T-helper 2 cell (primary cell): ENCODE measurements at regions not wholly inside any gene's neighbourhood (a gene's known extent, or its start where the extent isn't known, plus 50 kb on each side); places are given as distances from the start of the nearest gene placed in this dataset.

Source experiments
- DNase-seq, 5 experiments: peaks; one replicate each; pipeline versions ENCODE4 v3.0.0 to v3.0.0-alpha.2; 2012 to 2022

DNA sequence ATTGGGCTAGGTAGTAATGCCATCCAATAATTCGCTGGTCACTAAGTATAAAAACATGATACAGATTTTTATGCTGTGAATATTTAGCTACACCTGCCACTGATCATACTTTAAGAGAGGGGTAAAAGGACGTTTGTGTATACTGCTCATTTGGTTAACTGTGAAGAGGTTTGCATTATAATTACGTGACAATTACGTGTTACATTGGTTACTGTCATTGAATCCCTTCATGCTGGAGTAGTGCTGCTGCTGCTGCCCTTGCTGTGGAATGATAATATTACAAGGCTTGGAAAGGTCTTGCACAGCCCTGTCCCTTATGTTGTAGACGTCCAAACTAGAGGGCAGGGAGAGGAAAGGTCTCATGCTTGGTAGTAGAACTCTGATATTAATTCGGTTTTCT, 312.2 kb upstream of the ATP2B1 start:
- no peak for DNase-seq

DNA sequence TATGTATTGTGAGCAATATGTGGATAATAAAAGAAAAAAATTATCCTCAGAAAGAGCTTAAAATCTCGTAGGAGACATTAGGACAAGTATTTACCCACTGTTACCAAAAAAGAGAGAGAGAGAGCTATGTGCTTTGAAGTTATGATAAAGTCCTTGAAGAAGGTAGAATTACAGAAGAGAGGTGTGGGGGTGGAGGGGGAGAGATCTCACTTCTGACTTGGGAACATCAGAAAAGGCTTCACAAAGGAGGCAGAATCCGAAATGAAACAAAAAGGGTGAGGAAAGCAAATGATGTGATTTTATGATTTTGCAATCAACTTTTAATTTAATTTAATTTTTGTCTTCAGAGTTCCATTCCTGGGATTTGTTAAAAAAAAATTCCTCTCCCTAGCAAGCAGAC, 311.8 kb upstream of the ATP2B1 start:
- DNase-seq: no peak

DNA sequence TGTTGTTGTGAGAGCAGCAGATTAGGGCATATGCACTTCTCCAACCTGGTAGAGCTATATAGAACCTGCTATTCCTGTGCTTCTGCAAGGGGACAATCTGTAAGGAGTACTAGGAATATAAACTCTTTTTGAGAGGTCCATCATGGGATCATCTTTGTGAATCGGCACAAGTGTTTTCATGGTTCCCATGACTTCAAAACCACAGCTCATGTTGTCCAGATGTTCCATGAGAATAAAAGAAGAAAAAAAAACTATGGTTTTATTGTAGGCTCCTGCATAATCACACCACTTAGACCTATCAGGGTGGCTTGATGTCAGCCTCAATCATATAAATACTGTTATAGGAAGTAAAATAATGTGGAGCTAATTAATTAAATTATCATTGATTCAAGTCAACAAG, 311.4 kb upstream of the ATP2B1 start:
- DNase-seq: no peak

DNA sequence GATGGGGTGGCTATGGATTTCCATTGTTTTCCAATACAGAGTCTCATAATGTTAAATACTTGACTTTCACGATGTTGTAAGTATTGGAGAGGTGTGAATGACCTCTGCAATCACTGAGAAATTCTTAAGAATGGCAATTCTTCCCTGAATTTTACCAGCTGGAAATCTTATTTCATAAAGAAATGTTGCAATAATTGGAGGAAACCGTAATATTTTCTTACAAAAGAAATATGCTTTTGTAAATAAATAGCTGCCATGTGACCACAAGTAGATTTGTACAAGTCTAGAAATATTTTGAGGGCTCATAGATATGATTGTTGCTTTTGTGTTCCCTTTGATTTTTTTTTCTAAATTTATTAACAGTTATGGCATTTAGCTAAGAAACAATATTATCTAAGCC, 308.7 kb upstream of the ATP2B1 start:
- DNase-seq: no peak

DNA sequence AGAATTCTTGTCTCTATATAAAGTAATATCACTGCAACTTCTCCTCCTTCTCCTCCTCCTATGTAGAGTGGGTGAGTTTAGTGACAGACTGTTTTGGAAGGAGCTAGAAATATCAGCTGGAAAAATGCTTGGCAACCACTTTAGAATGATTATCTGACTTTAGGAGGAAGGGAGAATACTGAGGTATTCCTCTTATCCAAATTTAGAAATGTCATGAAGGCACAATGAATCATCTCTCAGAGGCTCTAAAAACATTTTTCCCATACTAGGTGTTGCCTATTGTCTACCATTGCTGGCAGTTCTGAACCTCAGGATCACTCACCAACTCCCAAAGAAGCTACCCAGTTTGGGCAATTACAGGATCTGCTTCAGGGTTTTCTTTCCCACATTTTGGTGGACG, 306.6 kb upstream of the ATP2B1 start:
- DNase-seq: no peak

DNA sequence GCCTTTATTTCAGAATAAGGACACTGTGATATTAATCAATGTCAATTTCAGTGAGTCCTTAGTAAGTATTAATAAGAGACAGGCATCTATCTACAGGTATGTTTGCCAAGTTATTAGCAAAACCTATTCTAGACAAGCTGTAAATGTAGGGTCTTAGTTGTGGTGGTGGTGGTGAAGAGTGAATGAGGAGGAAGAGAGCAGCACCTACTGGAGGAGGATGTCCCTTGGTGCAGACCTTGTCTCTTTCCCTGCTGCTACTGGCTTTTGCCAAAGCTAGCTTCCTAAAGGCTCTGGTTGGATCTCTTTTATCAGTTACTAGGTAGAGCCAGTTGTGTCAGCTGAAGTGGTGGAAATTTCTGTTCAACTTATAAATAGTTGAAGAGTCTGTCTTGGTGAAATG, 304.8 kb upstream of the ATP2B1 start:
- peak in 2 of 5 experiments; percentile 6 to 29 for DNase-seq

DNA sequence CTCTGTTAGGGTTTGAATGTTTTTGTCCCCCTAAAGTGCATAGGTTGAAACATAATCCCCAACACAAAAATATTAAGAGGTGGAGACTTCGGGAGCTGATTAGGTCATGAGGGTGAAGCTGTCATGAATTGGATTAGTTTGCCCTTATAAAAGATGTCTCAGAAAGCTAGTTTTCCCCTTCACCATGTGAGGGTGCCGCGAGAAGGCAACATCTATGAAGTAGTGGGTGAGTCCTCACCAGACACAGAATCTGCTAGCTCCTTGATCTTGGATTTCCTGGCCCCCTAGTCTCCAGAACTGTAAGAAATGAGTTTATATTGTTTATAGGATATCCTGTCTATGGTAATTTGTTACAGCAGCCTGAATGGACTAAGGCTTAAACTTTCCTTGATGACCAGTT, 301.5 kb upstream of the ATP2B1 start:
- DNase-seq: peak in 1 of 5 experiments; percentile 24

DNA sequence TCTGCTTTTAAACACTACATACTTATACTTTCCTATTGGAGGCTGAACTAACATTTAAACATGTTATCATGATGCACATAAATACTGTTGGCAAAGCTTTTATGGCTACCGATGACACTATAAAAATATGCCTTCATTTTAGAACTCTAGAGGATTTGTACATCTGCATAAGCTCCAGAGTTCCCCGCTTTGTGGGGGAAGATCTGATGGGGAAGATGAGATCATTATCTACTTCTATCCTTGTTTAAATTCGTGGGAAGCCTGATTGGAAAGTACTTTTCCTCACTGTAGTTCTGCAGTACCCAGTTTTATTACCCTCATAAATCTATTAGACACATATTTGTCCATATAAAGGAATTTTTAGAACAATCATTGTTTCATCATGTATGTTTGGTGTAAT, 299.6 kb upstream of the ATP2B1 start:
- no peak for DNase-seq

DNA sequence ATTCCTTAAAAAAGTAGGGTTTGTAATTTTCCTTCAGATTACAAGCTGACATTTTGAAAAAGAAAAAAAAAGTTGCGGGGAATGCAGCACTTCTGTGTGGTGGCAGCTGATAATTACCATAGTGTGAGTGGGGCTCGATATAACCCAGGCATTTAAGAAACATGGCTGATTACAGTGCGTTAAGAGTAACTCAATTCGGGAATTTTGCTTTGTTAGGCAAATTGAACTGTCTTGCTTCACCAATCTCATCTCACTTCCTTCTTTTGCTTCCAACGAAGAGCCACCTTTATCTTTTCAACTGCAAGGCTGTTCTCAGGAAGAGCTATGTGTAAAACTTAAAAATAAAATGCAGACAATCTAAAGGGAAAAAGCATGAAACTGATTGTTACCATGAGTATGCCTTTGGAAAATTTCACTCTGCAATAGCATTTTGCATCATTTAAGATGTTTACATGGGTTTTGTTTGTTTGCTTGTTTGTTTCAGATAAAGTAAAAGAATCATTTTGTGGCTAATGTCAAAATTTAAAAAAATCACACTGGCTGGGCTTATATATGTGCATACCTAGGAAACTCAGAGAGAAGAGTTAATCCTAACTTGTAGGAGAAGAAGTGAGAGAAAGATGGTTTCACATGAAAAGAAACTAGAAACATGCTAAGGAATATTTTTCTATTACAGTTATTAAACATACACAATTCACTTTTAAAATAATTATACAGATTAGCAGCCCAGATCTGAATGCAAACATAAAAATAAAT, 295.9 kb upstream of the ATP2B1 start:
- no peak for DNase-seq

DNA sequence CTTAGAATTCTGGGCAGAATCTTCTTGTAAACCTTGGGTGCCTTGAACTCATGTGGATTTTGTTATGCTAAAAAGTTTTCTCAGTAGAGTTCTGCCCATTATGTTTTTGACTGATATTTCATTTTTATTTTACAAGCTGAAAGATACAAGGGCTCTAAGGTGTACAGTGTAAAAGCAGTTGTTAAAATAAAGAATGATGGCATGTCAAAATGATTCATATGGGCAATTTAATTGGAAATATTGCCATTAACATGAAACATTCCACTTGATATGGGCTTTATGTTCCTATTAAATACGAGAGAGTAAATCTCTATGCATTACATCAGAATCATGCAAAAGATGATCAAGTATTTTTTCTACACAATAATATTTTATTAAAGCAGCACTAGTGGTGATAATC, 295.1 kb upstream of the ATP2B1 start:
- DNase-seq: no peak

DNA sequence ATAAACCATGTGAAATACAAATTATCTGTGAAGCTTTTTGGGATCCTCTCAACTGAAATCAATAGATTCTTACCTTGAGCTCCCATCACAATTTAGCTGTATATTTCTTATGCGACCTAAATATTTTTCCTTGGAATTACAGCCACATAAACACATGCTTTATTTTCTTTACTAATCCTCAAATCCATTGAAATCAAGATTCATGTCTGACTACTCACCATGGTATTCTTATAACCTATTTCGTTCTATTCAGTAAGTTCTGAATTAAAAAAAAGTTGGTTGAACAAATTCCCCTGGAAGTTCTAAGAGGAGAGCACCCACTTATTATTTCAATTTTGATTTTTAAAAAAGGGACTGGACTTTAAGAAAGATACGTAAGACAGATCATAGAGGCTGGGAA, 292.1 kb upstream of the ATP2B1 start:
- DNase-seq: no peak

DNA sequence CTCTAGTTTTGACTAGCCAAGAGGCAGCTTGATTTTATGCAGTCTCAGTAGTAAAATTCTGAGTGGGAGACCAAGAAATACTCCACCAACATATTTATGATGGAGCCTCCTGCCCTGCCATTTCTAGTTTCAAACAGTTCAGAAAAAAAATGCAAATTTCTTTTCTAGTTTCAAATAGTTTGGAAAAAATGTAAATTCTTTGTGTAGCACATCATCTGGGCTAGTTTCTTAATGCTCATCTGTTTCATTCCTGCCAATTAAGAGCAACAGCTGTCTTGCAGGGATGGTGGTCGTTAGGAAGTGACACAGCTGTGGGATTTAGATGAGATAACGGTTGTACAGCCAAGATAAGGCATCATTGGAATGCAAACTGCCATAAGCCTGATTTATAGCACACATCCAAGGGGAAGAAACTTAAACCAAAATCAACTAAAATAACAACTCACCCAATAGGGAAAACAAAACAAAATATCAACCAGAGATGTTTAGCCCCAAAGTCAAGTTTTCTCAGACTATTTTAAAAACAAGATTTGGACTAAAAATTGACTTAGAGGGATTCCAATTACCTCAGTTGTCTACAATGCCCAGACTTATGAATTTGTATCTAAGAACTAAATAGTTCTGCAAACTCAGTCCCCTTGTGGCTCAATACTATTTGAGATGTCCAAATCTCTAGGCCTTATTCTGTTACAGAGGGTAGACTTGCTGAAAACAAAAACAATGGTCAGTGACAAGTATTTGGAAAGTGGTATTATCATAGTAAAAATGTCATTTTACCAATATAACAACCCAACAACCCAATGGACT, 291.3 kb upstream of the ATP2B1 start:
- no peak for DNase-seq

DNA sequence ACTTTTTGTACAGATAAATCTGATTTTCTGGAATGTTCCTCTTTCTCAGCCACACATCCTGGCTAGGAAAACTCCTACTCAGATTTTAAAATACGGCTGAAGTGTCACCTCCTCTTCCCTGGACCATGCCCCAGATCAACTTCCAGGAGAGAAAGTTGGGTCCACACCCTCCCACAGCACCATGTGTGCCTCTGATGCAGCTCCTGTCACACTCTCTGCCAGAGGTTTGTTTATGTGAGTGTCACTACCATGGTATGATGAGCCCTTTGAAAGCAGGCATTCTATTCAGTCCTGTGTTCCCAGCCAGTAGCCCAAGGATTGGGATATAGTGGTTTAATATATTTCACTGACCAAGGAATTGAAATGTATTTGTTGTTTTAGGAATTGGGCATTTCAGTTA, 287.2 kb upstream of the ATP2B1 start:
- no peak for DNase-seq

DNA sequence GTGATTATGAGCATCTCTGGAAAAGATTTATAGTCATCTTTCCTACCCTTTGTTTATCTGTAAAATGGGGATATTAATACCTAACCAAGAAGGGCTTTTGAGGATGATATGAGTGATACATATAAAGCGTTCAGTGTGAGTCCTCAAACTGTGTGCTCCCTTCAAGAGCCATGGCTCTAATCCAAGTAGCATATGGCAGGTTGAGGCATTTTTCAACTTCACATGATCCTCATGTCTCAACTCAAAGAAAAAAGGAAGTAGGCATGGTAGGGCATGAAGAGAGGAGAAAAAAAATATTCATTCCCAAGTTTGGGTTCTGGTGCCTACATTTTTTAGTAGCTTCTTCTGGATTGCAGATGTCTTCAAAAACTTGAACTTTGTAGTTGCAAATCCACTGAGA, 286.3 kb upstream of the ATP2B1 start:
- DNase-seq: no peak

DNA sequence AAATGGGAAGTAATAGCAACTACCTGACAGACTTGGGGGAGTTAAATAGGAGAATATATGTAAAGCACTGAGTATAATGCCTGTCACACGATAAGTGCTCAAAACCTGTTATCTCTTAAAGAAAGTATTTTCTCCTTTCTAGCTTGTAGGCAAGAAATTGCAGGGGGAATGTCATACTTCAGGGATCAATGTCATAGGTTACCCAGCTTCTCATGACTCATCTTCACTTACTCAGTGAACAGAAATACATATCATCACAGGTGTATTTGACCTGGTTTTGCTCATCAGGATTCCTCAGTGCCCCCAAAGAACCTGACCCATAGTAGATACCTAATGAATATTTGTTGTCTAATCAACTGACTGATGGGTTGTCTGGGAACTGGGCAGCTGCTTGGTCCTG, 285.0 kb upstream of the ATP2B1 start:
- DNase-seq: no peak

DNA sequence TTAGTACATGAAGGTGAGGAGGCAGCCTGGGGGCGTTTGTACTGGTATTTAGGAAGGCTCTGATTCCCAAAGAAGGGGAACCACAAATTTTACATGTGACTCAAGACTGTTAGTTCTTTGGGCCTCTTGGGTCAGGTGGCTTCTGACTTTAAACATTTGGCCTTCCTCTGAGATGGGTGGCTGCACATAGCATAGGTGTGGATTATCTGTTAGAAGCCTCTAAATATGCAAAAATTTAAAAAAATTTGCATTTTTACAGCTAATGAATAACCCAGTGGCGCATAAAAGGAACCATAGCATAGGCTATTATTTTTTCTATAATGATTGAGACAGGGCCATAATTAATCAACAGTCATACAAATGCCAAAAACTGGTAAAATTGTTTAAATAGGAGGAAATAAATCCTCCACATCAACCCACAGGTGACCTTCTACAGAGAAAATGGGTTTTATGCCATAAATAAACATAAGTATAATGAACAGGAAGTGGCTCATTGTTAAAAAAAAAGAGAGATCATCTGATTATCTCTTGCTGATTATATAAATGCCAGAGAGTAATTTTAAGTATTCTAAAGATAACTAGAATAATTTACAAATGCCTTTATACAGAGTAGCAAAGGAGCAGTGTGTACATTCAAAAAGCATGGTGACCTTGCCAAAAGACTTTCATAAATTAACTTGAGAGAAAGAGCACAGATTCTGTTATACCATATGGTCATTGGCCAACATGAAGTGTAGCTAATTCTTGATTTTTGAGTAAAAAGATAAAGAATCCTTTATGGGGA, 284.2 kb upstream of the ATP2B1 start:
- DNase-seq: no peak

DNA sequence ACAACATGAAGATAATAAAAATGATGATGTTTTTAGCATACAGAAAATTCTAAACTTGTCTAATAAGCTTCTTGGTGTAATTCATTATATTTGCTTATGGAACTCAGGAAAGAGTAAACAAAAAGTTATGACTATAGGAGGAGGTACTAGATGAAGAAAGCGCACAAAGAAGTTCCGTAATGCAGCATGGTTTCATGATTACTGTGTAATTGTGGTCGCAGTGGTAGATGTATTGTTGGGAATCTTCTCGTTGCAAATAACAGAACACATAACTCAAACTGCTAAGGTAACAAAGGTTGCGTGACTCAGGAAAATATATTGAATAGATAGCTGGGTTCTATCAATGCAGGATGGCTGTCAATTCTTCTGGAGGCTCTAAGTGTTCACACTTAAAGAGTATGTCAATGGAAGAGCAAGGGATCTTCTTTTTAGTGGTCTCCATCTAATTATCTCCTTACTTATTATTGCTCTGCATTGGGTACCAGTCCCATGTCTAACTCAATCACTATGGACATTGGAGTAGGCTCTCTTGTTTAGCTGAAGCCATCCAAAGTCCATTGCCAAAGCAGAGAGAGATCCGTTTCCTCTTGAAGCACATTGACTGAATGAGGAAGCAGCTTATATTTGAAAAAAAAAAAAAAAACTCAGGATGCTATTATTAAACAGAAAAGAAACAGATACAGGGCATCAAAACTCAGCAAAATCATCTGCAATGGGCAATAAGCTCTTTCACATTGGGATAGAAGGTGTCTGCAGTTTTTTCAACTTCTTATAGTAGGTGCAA, 283.4 kb upstream of the ATP2B1 start:
- peak in 1 of 5 experiments; percentile 63 for DNase-seq

DNA sequence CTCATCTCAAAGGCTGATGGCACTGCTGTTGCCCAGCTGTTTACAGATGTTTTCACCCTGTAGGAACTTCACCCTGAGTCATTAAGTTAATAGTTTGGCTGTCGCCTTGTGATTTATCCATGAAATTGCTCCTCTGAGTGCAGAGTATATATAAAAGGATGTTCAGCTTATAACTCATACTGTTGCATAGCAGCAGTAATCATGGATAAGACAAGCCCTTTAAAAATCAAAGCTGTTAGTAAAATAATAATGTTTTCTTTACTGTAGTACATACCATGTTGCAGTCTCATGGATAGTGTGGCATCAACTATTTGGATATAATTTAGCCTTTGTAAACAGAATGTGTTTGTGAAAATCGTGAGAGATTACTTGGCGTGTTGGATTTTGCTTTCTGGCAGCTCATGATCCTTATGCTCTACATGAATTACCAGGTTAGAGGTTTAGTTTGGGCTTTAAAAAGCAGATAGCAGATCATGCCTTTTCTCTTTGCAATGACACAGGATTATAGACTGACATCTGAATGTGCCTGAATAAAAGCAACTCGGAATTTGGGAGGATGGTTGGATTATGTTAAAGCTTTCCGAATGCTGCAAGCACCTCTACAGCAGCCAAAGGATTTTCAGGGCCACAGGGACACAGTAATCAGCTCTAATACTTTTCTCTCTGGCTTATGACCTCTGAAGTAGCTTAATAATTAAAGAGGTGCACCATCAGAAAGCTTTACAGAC, 279.7 kb upstream of the ATP2B1 start:
- no peak for DNase-seq

DNA sequence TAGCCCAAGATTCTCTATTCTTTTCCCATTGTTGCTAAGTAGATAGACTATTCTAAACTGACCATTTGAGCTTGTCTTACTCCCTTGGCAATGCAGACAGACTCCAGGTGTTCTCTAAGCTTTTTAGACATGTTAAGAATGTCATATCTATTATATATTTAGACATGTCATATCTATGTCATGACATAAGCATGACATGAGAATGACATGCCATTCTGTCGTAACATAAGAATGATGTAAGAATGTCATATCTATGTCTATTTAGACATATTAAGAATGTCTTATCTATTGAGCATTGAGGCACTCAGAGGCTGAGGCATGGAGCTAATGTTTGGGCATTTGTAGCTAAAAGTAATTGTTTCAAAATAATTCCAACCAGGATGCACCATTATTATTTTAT, 277.3 kb upstream of the ATP2B1 start:
- DNase-seq: no peak

DNA sequence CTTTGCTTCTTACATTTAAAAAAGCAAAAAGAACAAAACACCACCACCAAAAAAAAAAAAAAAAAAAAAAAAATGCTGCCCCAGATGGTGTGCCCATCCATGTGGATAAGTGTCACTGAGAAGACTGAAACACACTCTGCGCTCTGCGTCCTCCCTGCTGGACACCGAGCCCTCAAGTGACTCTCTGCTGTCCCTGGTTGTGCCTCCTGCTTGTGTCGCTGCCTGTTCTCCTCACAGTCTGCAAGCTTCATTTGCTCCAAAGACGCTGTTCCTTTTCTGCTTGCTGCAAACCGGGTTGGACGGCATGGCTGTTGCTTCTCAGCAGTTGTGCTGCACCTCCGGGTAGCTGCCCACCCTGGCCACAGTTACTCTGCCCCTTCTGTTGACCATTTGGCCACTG, 276.2 kb upstream of the ATP2B1 start:
- no peak for DNase-seq

DNA sequence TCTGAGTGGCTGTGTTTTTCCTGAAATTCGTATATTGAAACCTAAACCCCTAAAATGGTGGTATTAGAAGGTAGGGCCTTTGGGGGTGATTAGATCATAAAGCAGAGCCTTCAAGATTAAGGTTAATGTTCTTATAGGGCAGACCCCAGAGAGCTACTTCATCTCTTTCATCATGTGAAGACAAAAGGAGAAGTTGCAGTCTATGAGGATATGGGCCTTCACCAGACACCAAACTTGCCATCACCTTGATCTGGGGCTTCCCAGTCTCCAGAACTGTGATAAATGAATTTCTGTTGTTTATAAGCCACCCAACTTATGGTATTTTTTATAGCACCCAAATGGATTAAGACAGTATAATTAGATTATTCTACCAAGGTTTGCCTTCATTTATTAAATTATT, 275.0 kb upstream of the ATP2B1 start:
- no peak for DNase-seq

DNA sequence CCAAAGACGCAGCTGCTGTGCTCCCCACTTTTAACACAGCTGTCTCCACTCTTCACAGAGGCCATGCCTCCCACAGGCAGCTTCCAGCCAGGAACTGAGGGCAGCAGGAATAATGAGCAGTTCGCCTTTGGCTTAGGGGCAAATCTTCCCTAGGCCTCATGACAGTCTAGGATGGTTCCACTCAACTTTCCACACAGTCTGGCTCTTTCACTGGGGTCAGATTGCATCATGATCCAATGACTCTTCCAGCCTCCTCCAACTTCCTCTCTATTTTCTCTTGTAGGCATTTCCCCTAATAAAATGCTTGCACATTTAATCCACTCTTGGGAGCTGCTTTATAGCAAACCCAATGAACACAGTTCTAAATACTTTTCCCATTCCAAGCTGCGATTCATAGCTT, 271.6 kb upstream of the ATP2B1 start:
- DNase-seq: no peak
